ENCODE measurements at regions not wholly inside any gene's neighbourhood (a gene's known extent, or its start where the extent isn't known, plus 50 kb on each side); places are given as distances from the start of the nearest gene placed in this dataset.
"Not testable (repeated sequence)": the region's sequence is repeated elsewhere in the genome, so short reads cannot be mapped to it uniquely, and the experiment has no call there.

DNA sequence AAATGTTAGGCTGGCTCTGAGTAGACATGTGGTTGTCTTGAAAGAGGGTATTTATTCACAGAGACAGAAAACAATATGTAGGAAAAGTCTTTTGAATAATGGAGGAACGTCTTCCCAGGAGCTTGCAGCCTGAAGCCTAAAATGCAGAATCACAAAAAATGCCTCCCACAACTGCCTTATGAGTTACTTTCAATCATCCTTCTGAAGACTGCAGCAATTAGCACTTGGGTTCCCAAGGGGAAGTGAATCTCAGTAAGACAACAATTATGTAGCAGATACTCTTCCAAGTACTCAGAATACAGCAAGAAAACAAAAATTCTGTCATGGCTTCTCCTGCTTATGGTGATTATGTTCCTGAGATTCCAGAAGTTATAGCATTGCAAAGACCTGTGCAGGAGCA is 166.6 kb upstream of the TBL1X start:
- Histone ChIP-seq H3K4me3 (ENCODE audit: low read depth, low read length) (no peak overlapping the region), H3K9me3 (no peaks in the 10 kb centered on the region), H3K36me3 (no peaks in the 10 kb centered on the region), H3K27me3 (no peaks in the 10 kb centered on the region), H3K4me1 (no peaks in the 10 kb centered on the region)
- TF ChIP-seq, protein P1, sequence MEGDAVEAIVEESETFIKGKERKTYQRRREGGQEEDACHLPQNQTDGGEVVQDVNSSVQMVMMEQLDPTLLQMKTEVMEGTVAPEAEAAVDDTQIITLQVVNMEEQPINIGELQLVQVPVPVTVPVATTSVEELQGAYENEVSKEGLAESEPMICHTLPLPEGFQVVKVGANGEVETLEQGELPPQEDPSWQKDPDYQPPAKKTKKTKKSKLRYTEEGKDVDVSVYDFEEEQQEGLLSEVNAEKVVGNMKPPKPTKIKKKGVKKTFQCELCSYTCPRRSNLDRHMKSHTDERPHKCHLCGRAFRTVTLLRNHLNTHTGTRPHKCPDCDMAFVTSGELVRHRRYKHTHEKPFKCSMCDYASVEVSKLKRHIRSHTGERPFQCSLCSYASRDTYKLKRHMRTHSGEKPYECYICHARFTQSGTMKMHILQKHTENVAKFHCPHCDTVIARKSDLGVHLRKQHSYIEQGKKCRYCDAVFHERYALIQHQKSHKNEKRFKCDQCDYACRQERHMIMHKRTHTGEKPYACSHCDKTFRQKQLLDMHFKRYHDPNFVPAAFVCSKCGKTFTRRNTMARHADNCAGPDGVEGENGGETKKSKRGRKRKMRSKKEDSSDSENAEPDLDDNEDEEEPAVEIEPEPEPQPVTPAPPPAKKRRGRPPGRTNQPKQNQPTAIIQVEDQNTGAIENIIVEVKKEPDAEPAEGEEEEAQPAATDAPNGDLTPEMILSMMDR (IDR thresholded peaks at IDR 0.05; ENCODE audit: low read depth, low read length) = no peak
- no peak for DNase-seq

DNA sequence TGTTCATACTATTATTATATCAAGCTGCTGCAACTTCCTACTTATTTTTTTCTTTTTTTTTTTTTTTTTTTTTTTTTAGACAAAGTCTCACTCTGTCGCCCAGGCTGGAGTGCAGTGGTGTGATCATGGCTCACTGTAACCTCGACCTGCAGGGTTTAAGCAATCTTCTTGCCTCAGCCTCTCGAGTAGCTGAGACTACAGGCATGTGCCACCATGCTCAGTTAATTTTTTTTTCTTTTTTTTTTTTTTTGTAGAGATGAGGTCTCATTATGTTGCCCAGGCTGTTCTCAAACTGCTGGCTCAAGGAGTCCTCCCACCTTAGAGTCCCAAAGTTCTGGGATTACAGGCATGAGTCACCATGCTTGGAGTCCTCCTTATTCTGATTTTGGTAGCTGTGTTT is 165.2 kb upstream of the TBL1X start:
- DNase-seq; H3K4me1 ChIP-seq; H3K9me3 ChIP-seq; H3K4me3 ChIP-seq (ENCODE audit: low read depth, low read length); H3K27me3 ChIP-seq; H3K36me3 ChIP-seq: not testable (repeated sequence)

DNA sequence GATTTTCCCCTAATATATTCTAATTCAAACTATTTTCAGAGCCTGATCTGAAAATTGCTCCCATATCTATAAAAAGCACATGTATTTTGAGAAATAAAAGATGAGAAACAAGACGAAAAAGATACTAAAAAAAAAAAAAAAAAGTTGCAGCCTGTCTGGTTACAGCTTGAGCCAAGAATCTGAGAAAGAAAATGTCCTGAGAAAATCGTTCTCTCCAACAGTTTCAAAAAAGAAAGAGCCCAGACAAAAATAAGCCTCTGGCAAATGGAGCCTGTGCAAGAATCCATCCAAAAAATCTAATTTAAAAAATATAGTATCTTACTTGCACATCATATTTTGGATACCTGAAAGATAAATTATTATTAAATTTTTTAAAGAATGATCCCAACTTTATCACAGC is 163.0 kb upstream of the TBL1X start:
- Histone ChIP-seq H3K27me3 (no peaks in the 10 kb centered on the region), H3K4me1 (no peaks in the 10 kb centered on the region), H3K4me3 (ENCODE audit: low read depth, low read length) (no peak overlapping the region), H3K9me3 (no peaks in the 10 kb centered on the region), H3K36me3 (no peaks in the 10 kb centered on the region)
- TF ChIP-seq, protein P1 (IDR thresholded peaks at IDR 0.05; ENCODE audit: low read depth, low read length) = no peak
- no peak for DNase-seq

DNA sequence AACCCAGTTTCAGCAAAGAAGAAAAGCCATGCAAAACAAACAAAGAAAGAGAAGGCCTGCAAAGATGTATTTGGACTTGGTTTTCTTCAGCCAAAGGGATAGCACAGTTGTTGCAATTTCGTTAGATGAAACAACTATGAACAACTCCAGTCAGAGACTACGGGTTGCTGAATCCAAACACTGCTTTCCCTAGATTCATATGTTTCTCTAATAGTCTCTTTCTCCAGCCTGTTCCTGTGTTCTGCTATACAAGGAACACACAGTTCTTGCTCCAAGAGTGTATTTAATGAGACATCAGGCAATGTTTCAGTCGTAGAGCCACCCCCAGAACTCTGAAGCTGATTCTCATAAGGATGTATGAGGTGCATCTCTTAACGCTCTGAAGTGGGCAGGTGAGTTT is 162.5 kb upstream of the TBL1X start:
- no peaks in the 10 kb centered on the region for H3K4me1 ChIP-seq
- DNase-seq = no peak
- H3K9me3 ChIP-seq = no peaks in the 10 kb centered on the region
- H3K27me3 ChIP-seq = no peaks in the 10 kb centered on the region
- H3K4me3 ChIP-seq (ENCODE audit: low read depth, low read length) = no peak overlapping the region
- H3K36me3 ChIP-seq = no peaks in the 10 kb centered on the region
- TF ChIP-seq, protein P1 (IDR thresholded peaks at IDR 0.05; ENCODE audit: low read depth, low read length) = no peak

DNA sequence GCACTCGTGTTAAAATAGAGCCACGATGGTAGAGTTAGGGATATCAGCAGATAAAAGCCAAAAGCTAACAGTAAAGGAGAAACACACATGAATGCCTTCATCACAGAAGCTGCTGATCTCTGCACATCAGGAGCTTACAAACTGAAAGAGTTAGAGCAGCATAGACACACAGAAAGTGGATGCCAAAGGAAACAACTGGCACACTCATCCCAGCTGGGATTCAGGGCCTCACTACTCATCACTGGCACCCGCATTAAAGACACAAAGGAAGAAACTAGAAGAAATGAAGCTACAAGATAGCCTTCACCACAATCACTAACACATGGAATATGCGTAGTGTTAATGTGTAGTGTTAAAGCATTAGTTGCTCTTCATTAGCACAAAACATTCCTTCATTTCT is 156.4 kb upstream of the TBL1X start:
- no peaks in the 10 kb centered on the region for H3K4me1 ChIP-seq
- TF ChIP-seq, protein P1 (IDR thresholded peaks at IDR 0.05; ENCODE audit: low read depth, low read length) = no peak
- H3K27me3 ChIP-seq = no peaks in the 10 kb centered on the region
- H3K4me3 ChIP-seq (ENCODE audit: low read depth, low read length) = no peak overlapping the region
- no peaks in the 10 kb centered on the region for H3K9me3 ChIP-seq
- no peaks in the 10 kb centered on the region for H3K36me3 ChIP-seq
- DNase-seq = no peak

DNA sequence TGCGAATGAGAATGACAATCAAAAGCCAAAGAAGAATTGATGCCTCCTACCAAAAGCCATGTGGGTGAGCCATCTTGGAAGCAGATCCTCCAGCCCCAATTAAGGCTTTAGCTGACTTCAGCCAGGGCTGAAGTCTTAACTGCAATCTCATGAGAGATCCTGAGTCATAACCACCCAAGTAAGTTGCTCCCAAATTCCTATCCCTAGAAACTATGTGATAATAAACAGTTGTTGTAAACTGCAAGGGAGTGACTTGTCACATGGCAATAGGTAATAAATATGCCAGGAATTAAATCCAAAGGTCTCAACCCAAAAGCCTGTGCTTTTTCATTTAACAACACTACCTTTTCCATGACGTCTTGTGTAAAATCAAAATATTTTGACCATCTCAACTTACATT is 154.2 kb upstream of the TBL1X start:
- Histone ChIP-seq H3K4me1 (no peaks in the 10 kb centered on the region), H3K36me3 (no peaks in the 10 kb centered on the region), H3K27me3 (no peaks in the 10 kb centered on the region), H3K9me3 (no peaks in the 10 kb centered on the region), H3K4me3 (ENCODE audit: low read depth, low read length) (no peak overlapping the region)
- TF ChIP-seq, protein P1 (IDR thresholded peaks at IDR 0.05; ENCODE audit: low read depth, low read length) = no peak
- no peak for DNase-seq
